Mesenchymal stem cell (in vitro differentiated cells and primary cell): ENCODE measurements at regions not wholly inside any gene's neighbourhood (a gene's known extent, or its start where the extent isn't known, plus 50 kb on each side); places are given as distances from the start of the nearest gene placed in this dataset.
"Not testable (repeated sequence)": the region's sequence is repeated elsewhere in the genome, so short reads cannot be mapped to it uniquely, and the experiment has no call there.

Source experiments
- DNase-seq: peaks from one replicate; pipeline ENCODE4 v3.0.0-alpha.2; 2013
- H2AFZ ChIP-seq: one replicate; pipeline ENCODE4 v1.6.1; 2013; ENCODE audit warnings: low read depth, mild to moderate bottlenecking, control low read depth, inconsistent platforms, low read length, moderate library complexity
- H2AK5ac ChIP-seq: 2 replicates; pipeline ENCODE4 v1.6.1; 2013; ENCODE audit warnings: low read length, moderate library complexity, mild to moderate bottlenecking, inconsistent platforms; ENCODE audit not compliant: severe bottlenecking
- H2BK120ac ChIP-seq: one replicate; pipeline ENCODE4 v1.6.1; 2013; ENCODE audit warnings: low read depth, mild to moderate bottlenecking, inconsistent platforms, low read length, moderate library complexity
- H2BK12ac ChIP-seq, 2 experiments: one replicate each; pipeline ENCODE4 v1.6.1; 2013; ENCODE audit warnings: inconsistent platforms in 2 of 2, low read length in 2 of 2, mild to moderate bottlenecking in 2 of 2, moderate library complexity in 2 of 2, control low read depth in 1 of 2
- H2BK15ac ChIP-seq: one replicate; pipeline ENCODE4 v1.6.1; 2013; ENCODE audit warnings: mild to moderate bottlenecking, low read depth, inconsistent platforms; ENCODE audit not compliant: poor library complexity, severe bottlenecking
- H2BK5ac ChIP-seq: 2 replicates; pipeline ENCODE4 v1.6.1; 2013; ENCODE audit warnings: low read depth, mild to moderate bottlenecking, low read length, control low read depth, inconsistent platforms; ENCODE audit not compliant: poor library complexity, severe bottlenecking
- H3K14ac ChIP-seq, 2 experiments: one replicate each; pipeline ENCODE4 v1.6.1; 2013; ENCODE audit warnings: inconsistent platforms in 2 of 2, low read length in 2 of 2, control low read depth in 1 of 2, mild to moderate bottlenecking in 1 of 2, moderate library complexity in 1 of 2
- H3K18ac ChIP-seq, 2 experiments: one replicate each; pipeline ENCODE4 v1.6.1; 2013; ENCODE audit warnings: inconsistent platforms in 2 of 2, low read length in 2 of 2, control low read depth in 1 of 2, low read depth in 1 of 2, mild to moderate bottlenecking in 1 of 2
- H3K23ac ChIP-seq, 2 experiments: one replicate each; pipeline ENCODE4 v1.6.1; 2013; ENCODE audit warnings: inconsistent platforms in 2 of 2, low read length in 2 of 2, mild to moderate bottlenecking in 2 of 2, moderate library complexity in 2 of 2, control low read depth in 1 of 2
- H3K27ac ChIP-seq: 2 replicates; pipeline ENCODE4 v1.5.1; 2013; ENCODE audit warnings: mild to moderate bottlenecking, moderate library complexity, low read length, control low read depth, inconsistent platforms; ENCODE audit not compliant: poor library complexity, severe bottlenecking
- H3K27me3 ChIP-seq, 2 experiments: 2 replicates each; pipeline versions ENCODE4 v1.6.1 to v1.7.0; 2013; ENCODE audit warnings: low read length in 2 of 2, mild to moderate bottlenecking in 2 of 2, moderate library complexity in 2 of 2, control low read depth in 1 of 2, inconsistent platforms in 1 of 2; ENCODE audit not compliant: control insufficient read depth in 1 of 2, insufficient read depth in 1 of 2
- H3K36me3 ChIP-seq, 2 experiments: 2 replicates each; pipeline versions ENCODE4 v1.6.1 to v1.7.0; 2013; ENCODE audit warnings: low read length in 2 of 2, control low read depth in 1 of 2, inconsistent platforms in 1 of 2, low read depth in 1 of 2, mild to moderate bottlenecking in 1 of 2; ENCODE audit not compliant: insufficient read depth in 2 of 2, control insufficient read depth in 1 of 2
- H3K4ac ChIP-seq, 2 experiments: one replicate each; pipeline ENCODE4 v1.6.1; 2013; ENCODE audit warnings: inconsistent platforms in 2 of 2, low read length in 2 of 2, mild to moderate bottlenecking in 2 of 2, moderate library complexity in 2 of 2, control low read depth in 1 of 2, low read depth in 1 of 2
- H3K4me1 ChIP-seq: 2 replicates; pipeline ENCODE4 v1.6.1; 2013; ENCODE audit warnings: low read depth, low read length, control low read depth; ENCODE audit not compliant: control insufficient read depth, insufficient read depth
- H3K4me2 ChIP-seq: 2 replicates; pipeline ENCODE4 v1.6.1; 2013; ENCODE audit warnings: low read length, mild to moderate bottlenecking, inconsistent platforms; ENCODE audit not compliant: poor library complexity, severe bottlenecking
- H3K4me3 ChIP-seq, 2 experiments: 2 replicates each; pipeline versions ENCODE4 v1.5.1 to v1.7.0; 2013; ENCODE audit warnings: low read length in 2 of 2, mild to moderate bottlenecking in 2 of 2, control low read depth in 1 of 2, low read depth in 1 of 2; ENCODE audit not compliant: insufficient read depth in 1 of 2
- H3K79me1 ChIP-seq: replicated peaks from 2 replicates; pipeline ENCODE4 v1.6.1; 2013; ENCODE audit warnings: mild to moderate bottlenecking, control low read depth, low read length, inconsistent platforms; ENCODE audit not compliant: poor library complexity, severe bottlenecking
- H3K9ac ChIP-seq: 2 replicates; pipeline ENCODE4 v1.7.0; 2013; ENCODE audit warnings: mild to moderate bottlenecking, low read length, moderate library complexity
- H3K9me3 ChIP-seq: 2 replicates; pipeline ENCODE4 v1.7.0; 2013; ENCODE audit warnings: mild to moderate bottlenecking, low read length; ENCODE audit not compliant: control insufficient read depth
- H4K8ac ChIP-seq: one replicate; pipeline ENCODE4 v1.6.1; 2013; ENCODE audit warnings: inconsistent platforms, mild to moderate bottlenecking, low read length, moderate library complexity
- H4K91ac ChIP-seq: one replicate; pipeline ENCODE4 v1.6.1; 2013; ENCODE audit warnings: mild to moderate bottlenecking, low read length, inconsistent platforms
- WGBS: methylation state at CpG from one replicate; pipeline ENCODE4 v1.1.7; 2013; ENCODE audit warnings: mixed read lengths; 5-methylcytosine and 5-hydroxymethylcytosine counted together

- H2BK120ac ChIP-seq, H3K4me3 ChIP-seq, H3K27ac ChIP-seq, H3K18ac ChIP-seq, H3K36me3 ChIP-seq, H3K14ac ChIP-seq, H3K23ac ChIP-seq, H4K91ac ChIP-seq, H3K79me1 ChIP-seq, H3K4ac ChIP-seq, H2BK15ac ChIP-seq, H3K4me1 ChIP-seq, H3K9me3 ChIP-seq, H3K9ac ChIP-seq, H2AFZ ChIP-seq, H4K8ac ChIP-seq, H3K27me3 ChIP-seq, DNase-seq, H3K4me2 ChIP-seq, H2BK12ac ChIP-seq, H2BK5ac ChIP-seq, H2AK5ac ChIP-seq: not testable (repeated sequence)
- WGBS, result 74% methylated on average over 4 of the region's 10 CpGs
Measured at GRCh38 chr14:106116339-106116930, 590.1 kb downstream of the TMEM121 start.

- Histone ChIP-seq H3K23ac (no peak overlapping the region), H3K79me1 (no peaks in the 10 kb centered on the region), H3K4ac (no peak overlapping the region), H3K18ac (no peak overlapping the region), H3K27ac (no peak overlapping the region), H2AK5ac (no peak overlapping the region), H2BK15ac (no peak overlapping the region), H3K9ac (no peak overlapping the region), H4K8ac (no peak overlapping the region), H3K4me1 (no peaks in the 10 kb centered on the region), H3K36me3 (no peaks in the 10 kb centered on the region), H3K14ac (no peak overlapping the region), H4K91ac (no peak overlapping the region), H3K4me2 (no peak overlapping the region), H2BK12ac (no peak overlapping the region), H2BK5ac (no peak overlapping the region), H3K4me3 (no peak overlapping the region), H3K9me3 (no peaks in the 10 kb centered on the region), H3K27me3 (no peaks in the 10 kb centered on the region), H2AFZ (no peak overlapping the region), H2BK120ac (no peak overlapping the region)
- DNase-seq, result no peak
- 73% methylated on average over 6 of the region's 6 CpGs for WGBS
Measured at GRCh38 chr14:106120101-106120500, 593.7 kb downstream of the TMEM121 start.

- DNase-seq, result no peak
- Histone ChIP-seq H4K91ac (no peak overlapping the region), H3K27ac (no peak overlapping the region), H2AK5ac (no peak overlapping the region), H2BK120ac (no peak overlapping the region), H3K36me3 (no peaks in the 10 kb centered on the region), H3K4me3 (no peak overlapping the region), H3K9me3 (no peaks in the 10 kb centered on the region), H3K4me2 (no peak overlapping the region), H3K9ac (no peak overlapping the region), H2BK5ac (no peak overlapping the region), H3K4ac (no peak overlapping the region), H3K79me1 (no peaks in the 10 kb centered on the region), H3K4me1 (no peaks in the 10 kb centered on the region), H3K18ac (no peak overlapping the region), H3K27me3 (peaks cover 0 to 4% of the 10 kb centered on the region in 2 experiments), H2BK12ac (no peak overlapping the region), H3K23ac (no peak overlapping the region), H2BK15ac (no peak overlapping the region), H3K14ac (no peak overlapping the region), H2AFZ (no peak overlapping the region), H4K8ac (no peak overlapping the region)
- 79% methylated on average over 5 of the region's 5 CpGs for WGBS
Measured at GRCh38 chr14:106129274-106129673, 602.9 kb downstream of the TMEM121 start.

- H3K4me1 ChIP-seq, H3K9ac ChIP-seq, H3K18ac ChIP-seq, H3K9me3 ChIP-seq, H3K27ac ChIP-seq, H3K27me3 ChIP-seq, H2BK120ac ChIP-seq, H3K36me3 ChIP-seq, H2BK12ac ChIP-seq, H2AK5ac ChIP-seq, H3K4me3 ChIP-seq, H4K91ac ChIP-seq, H4K8ac ChIP-seq, DNase-seq, H3K4me2 ChIP-seq, H3K14ac ChIP-seq, H2AFZ ChIP-seq, H3K4ac ChIP-seq, H2BK5ac ChIP-seq, H2BK15ac ChIP-seq, H3K79me1 ChIP-seq, H3K23ac ChIP-seq: not testable (repeated sequence)
- WGBS, result 28% methylated on average over 3 of the region's 8 CpGs
Measured at GRCh38 chr14:106129904-106130661, 603.7 kb downstream of the TMEM121 start.
